ENCODE measurements at regions not wholly inside any gene's neighbourhood (a gene's known extent, or its start where the extent isn't known, plus 50 kb on each side); places are given as distances from the start of the nearest gene placed in this dataset.

DNA sequence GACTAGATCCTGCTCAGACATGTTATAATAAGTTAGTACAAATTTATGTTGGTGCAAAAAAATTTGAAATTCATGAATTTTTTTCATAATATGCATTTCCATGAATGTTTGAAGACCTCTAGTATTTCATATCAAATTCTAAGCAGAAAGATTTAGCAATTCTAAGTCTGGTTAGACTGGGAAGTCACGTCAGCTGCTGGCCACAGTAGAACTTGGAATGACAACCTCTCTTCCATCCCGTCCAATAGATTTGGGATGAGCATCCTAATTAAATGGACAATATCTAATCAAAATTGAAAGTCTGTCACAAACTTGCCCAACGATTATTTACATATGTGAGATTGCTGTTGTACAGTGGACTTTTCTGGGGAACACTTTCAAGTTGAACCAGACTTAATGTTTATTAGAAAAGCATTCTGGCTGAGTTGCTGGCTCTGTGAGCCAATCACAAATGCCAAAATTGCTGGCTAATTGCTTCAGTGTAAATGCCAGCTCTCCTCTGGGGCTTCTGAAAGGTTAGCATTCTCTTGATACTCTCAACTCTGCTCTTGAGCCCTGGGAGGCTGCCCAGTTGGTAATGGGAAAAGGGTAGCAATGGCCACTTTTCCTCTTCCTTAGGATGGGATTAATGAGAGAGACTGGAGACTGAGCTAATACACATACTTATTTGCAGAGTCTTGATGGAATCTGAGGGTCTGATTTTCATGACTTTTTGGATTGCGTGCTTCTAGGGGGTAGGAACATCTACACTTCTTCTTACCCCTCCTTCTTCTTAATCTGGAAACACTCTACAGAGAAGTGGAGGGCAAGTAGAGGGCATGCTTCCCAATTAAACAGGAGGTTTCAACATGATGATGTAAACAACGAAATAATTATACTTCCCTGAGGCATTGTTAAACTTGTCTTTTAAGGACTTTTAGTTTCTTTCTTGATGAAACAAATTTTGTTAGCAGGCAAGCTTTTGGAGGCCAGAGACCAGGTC lies 253.5 kb downstream of the BAMBI start:
- no peak for DNase-seq

DNA sequence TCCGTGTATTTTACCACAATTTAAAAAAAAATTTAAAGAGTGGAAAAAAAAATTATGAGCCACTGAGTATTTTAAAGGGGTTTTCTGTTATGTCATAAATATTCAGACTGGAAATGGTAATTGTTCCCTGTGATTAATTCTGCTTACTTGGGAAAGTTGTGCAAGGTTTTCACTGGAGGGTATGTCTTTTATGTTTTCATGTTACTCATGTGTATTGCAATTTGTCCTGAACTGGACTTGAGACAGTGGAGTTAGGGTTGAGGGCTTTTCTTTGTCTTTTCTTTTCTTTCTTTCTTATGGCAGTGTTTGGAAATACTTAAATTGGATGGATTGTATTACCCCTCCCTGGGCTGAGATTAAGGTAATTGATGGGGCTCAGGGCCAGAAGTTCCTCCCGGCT lies 257.7 kb downstream of the BAMBI start:
- DNase-seq, result no peak

- DNase-seq, result no peak
Observed at GRCh38 chr10:28937959-28938358, 260.6 kb downstream of the BAMBI start.

DNA sequence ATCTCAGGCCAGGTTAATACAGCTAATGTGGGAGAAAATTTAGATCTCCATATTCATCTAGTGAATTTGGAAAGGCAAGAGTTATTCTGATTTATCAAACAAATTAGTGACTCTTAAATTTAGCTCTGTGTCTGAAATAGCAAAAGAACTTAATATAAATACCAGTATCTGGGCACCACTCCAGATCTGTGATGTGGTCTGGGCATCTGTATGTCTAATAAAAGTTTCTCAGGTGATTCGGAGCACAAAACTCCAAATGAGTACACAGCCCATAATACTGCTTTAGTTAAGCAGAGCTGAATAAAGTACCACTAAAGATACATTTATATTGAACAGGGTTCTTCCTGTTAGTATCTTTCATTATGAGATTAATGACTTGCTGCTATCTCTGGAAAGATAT lies 261.4 kb downstream of the BAMBI start:
- no peak for DNase-seq

DNA sequence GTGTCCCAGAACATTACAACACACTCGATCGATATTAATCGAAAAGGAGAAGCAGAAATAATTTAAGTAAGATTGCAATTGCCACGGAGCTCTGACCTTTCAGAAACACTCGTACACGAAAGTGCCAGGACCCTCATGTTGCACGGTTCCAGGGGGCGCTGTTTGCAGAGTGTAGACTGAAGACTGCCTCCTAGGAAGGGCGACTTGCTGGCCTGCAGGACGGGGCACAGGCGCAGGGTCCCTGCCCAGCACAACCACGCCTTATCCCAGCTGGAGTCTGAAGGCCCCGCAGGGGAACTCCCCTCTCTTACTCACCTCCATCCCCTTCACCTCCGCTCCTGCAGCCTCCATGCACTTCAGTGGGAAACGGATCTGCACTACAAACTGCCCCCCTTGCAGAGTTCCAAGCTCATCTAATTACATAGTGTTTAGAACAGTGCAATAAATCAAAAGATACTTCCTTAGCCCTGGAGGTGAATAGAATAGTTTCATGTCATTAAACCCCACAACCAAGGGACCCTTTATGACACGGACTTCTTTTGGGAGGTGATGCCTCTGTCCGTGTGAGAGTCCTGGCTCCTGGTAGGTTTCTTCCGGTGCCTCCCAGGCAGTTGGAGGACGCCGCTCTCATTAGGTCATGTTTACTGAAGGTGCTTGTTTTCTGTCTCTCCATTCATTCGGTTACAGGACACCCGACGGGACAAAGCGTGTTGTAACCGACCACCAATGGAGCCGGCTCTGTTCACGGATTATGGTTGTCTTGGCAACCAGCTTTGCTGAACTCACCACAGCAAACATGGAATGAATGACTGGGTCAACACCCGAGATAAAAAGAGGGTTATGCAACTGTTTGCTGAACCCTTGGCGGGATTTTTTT lies 262.2 kb downstream of the BAMBI start:
- DNase-seq, result peak; percentile 53

DNA sequence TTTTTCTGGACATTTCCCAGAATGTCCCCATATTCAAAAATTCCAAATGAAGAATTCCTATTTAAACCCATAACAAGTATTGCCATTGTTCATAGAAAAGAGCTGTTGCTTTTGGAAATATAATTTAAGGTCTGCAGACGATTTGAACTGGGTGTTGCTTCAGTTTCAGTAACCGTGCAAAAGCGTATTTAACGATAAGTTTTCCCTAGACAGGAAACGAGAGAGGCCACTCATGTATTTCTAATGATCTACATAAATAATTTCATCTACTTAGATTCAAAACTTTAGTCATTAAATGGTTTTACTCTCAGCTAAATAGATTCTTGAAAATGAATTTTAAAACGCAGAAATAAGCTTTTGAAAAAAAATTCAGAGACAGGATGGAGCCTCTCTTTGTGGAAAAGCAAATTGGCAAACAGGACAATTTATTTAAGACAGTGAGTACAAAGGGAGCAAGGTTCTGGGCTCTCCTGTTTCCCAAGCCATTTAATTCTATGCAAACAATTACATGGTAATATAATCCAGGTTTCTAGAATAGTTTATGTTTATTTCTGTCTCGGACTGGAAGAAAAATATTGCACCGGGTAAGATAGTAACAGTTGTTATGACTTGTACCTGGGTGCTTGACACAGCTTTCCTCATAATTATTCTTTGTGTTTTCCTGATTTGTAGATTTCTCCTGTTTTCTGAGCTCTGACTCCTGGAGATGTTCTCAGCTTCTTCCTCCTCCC lies 263.0 kb downstream of the BAMBI start:
- DNase-seq, result no peak

DNA sequence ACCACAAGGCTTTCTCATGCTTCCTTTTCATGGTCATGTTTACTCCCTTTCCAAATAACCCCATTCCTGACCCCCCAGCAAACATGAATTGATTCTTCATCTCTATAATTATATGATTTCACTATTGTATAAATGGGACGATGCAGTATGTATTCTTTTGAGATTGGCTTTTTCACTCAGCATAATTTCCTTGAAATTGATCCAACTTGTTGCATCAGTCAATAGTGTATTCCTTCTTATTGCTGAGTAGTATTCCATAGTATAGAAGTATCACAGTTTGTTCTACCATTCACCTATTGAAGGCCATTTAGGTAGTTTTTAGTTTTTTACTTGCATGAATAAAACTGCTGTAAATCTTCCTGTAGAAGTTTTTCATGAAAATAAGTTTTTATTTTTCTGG lies 264.7 kb downstream of the BAMBI start:
- DNase-seq, result no peak

- DNase-seq, result no peak
Observed at GRCh38 chr10:28945959-28946358, 268.6 kb downstream of the BAMBI start.

- no peak for DNase-seq
Observed at GRCh38 chr10:28946479-28946878, 269.2 kb downstream of the BAMBI start.

- DNase-seq, result no peak
Observed at GRCh38 chr10:28947171-28947570, 269.9 kb downstream of the BAMBI start.

GRCh38 chr10:28948046-28948445 lies 270.7 kb downstream of the BAMBI start:
- DNase-seq, result no peak

DNA sequence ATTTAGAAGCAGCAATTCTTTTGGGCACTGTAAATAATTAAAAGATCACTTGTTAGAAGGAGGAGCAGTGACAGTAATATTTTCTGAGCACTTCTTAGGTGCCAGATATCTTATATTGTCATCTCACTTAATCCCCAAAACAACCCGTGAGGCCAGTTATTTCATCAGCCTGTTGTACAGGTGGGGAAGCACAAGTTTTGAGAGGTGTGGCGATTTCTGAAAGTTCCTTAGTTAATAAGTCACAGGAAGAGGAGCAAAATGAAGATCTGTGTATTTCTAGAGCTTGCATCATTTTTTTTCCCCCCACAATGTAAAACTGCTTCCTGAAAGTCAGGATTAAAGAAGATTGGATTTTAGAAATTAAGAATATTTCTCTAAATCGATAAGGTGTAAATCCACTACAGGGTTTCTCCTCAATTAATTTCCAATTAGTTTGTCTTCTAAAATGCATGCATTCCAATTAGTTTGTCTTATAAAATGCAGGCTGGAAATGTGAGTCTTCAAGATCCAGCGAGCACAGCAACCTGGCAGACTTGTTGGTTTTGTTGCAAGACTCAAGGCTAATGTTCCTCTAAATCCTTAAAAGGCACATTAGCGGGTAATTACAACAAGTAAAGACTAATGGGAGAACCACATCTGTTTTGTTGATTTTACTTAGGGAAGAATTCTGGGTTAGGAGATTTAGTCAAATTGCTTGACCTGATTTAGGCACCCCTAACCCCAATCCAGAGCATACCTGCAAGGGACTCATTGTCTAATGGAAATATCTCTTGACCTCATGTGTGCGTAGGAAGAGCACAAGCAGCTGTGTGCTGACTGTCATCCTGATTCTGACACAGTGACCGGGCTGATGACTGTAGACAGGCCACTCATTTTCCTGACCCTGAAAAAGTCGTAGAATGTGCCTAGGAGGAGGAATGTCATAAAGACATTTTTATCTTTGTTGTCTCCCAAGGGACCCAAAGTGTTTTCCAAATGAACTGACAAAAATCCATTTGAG lies 272.0 kb downstream of the BAMBI start:
- DNase-seq, result no peak

DNA sequence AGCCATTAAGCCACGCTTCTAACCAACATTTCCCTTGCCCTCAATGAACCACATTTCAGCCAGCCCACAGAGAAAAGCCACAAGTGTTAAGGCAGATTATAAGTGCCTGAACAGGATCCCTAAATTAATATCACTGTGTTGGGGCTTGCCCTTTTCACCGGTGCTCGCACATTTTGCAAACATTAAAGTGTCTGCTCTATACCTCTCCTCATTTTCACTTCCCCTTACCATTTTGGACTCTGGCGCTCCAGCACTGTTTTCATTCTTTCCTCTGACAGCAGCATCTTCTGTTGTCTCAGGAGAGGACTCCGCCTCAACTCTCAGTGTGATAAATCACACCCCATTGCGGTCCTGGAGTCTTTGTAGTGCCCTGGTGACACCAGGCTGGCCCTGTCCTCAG lies 274.2 kb downstream of the BAMBI start:
- peak; percentile 63 for DNase-seq

- DNase-seq, result no peak
Observed at GRCh38 chr10:28952523-28952922, 275.2 kb downstream of the BAMBI start.

- DNase-seq, result no peak
Observed at GRCh38 chr10:28954211-28954610, 276.9 kb downstream of the BAMBI start.

DNA sequence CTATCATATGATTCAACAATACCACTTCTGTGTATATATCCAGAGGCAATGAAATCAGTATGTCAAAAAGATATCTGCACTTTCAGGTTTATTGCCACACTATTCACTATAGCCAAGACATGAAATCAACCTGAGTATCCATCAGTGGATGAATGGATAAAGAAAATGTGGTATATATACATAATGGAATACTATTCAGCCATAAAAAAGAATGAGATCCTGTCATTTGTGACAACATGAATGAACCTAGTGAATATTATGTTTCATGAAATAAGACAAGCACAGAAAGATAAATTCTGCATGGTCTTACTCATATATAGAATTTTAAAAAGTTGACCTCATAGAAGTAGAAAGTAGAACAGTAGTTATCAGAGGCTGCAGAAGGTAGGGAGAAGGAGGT lies 281.1 kb downstream of the BAMBI start:
- no peak for DNase-seq

GRCh38 chr10:28959850-28960501 lies 282.7 kb downstream of the BAMBI start:
- no peak for DNase-seq

DNA sequence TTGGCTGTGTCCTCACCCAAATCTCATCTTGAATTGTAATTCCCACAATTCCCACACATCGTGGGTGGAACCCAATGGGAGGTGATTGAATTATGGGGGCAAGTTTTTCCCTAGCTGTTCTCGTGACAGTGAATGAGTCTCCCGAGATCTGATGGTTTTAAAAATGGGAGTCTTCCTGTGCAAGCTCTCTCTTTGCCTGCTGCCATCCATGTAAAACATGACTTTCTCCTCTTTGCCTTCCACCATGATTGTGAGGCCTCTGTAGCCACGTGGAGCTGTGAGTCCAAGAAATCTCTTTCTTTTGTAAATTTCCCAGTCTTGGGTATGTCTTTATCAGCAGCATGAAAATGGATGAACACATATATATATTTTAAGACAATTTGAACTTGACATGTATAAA lies 285.4 kb downstream of the BAMBI start:
- DNase-seq, result no peak

- DNase-seq, result no peak
Observed at GRCh38 chr10:28963539-28964221, 286.4 kb downstream of the BAMBI start.

DNA sequence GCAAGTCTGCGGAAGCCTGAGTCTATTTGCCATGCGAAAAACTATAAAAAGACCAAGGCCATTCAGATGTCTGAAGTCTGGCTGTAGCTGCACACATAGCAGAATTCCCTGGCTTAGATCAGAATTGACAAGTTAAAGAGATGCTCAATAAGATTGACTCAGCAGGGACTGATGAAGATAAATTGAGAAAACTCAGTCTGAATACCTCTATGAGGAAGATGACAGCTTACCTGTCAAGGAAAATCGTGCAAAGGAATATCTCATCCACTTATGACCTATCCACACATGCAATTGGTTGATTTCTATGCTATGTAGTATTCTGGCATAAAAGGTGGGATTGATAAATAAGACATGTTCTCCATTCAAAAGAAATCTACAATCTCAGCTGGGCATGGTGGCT lies 288.6 kb downstream of the BAMBI start:
- DNase-seq, result no peak

DNA sequence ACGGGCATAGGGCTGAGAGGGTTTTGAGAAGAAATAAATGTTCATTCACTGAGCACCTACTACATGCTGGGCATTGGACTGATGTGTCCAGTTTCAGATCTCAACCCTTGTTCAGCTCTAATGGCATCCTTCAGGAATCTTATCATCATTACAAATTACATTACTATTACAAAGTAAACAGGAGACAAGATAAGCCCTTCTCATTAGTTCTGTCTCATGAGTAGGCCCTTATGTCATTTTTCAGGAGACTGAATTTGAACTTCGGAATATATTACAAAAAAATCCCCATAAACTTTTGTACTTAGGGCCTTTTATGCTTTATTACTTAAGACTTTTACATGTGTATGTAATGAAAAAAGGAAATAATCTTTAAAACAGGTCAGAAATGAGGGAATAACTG lies 289.7 kb downstream of the BAMBI start:
- no peak for DNase-seq

Measured in MV-4-11 (cell line).